ENCODE measurements at regions not wholly inside any gene's neighbourhood (a gene's known extent, or its start where the extent isn't known, plus 50 kb on each side); places are given as distances from the start of the nearest gene placed in this dataset.

- DNase-seq: no peak
Measured at GRCh38 chr13:106433066-106433465, 102.4 kb downstream of the EFNB2 start.

GRCh38 chr13:106432636-106433035, 102.8 kb downstream of the EFNB2 start:
- no peak for DNase-seq

- no peak for DNase-seq
Measured at GRCh38 chr13:106426909-106427308, 108.6 kb downstream of the EFNB2 start.

- DNase-seq: no peak
Measured at GRCh38 chr13:106425661-106426060, 109.8 kb downstream of the EFNB2 start.

- DNase-seq: no peak
Measured at GRCh38 chr13:106424805-106425204, 110.7 kb downstream of the EFNB2 start.

DNA sequence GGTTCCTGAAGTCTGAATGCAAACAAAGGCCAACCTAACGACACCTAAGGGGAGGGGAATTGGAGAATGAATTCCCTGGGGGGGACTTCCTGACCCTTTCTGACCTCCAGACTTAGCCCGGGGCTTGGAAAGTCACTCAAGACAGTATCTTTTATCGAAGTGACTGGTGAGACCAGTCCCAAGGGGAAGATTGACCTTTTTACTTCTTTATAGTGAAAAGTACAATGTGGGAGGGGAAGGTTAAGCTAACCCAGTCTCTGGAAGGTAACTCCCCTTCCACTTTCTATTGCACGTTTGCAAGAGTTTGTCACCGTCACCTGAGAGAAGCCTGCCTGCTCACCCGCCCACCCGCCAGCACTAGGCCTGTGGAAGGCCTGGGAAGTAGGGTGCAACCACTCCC, 111.9 kb downstream of the EFNB2 start:
- no peak for DNase-seq

DNA sequence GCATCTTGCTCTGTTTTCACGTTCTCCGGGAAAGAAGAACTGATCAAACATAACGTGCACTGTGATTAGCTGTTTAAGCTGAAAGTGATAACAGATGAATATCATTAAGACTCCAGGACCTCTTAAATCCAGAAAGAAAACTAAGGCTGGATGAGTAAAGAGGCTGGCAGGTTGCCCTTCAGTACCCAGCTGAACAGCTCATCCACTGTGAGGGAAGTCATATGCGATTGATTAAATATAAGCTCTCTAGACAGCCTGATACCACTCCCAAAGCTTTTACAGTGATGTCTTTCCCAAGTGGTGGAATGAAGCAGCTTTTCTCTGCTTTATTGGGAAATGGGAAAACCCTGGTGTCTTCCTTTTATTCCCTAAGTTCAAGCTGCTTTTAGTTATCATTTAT, 116.9 kb downstream of the EFNB2 start:
- DNase-seq: no peak

DNA sequence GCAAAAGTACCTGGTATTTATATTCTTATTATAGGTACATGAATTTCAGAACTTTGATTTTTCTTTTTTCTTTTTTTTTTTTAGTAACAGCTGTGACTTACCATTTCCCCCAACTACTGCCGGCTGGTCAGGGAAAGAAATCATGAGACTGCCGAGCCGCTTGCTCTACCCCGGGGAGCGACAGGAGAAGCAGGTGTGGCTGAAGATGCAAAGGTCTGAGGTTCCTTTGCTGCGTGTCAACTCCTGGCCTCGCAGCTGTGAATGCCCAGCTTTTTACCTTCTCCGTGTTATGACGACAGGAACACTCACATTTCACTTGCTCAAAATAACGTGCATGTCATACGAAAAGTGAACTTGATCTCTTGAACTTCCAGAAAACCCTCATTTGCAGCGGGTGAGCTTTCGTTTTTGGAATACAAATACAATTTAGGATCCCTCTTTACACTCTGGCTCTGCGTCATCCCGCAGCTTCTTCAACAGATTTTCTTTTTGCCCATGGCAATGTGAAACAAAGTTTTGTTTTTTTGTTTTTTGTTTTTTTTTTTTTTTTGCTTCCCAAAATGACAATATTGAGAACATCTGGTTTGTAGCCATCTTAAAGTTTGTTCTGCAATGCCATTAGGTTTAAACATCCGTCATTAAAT, 117.9 kb downstream of the EFNB2 start:
- DNase-seq: no peak

DNA sequence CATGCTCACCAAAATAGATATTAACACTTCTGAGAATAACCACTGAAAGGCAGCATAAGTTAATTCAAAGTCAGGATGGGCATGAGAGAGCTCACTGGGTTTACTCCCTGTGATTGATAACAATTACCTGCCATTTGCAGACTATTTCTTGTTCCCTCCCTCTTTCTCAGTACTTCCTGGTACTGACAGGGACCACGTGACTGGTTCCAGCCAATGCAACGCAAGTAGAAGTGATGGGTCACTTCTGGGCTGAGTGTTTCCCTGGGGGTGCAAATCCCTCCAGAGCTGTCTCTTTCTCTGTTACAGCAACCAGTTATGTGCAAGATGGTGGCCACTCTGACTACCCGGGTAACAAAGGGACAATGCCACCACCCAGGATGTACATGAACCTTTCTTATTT, 118.8 kb downstream of the EFNB2 start:
- no peak for DNase-seq

GRCh38 chr13:106415971-106416370, 119.5 kb downstream of the EFNB2 start:
- no peak for DNase-seq

- no peak for DNase-seq
Measured at GRCh38 chr13:106415442-106415841, 120.0 kb downstream of the EFNB2 start.

- no peak for DNase-seq
Measured at GRCh38 chr13:106407338-106407737, 128.1 kb downstream of the EFNB2 start.

- no peak for DNase-seq
Measured at GRCh38 chr13:106405731-106406130, 129.7 kb downstream of the EFNB2 start.

DNA sequence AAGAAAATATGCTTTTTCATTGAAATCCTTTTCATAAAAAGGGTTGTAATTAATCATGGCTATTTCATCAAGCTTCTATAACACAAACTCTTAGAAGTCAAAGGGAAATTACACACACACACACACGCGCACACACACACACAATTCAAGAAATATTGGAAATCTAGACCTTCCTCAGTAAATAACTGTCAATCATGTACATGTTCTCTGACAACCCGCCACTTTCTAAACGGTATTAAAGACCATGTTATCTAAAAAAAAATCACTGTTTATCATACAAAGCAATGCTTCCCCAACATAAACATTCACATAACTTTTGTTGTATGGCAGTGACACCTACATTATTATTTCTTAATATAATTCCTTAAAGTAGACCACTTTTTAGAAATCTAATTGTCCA, 132.2 kb downstream of the EFNB2 start:
- DNase-seq: no peak

GRCh38 chr13:106402866-106403265, 132.6 kb downstream of the EFNB2 start:
- DNase-seq: no peak

GRCh38 chr13:106401081-106401480, 134.4 kb downstream of the EFNB2 start:
- no peak for DNase-seq

DNA sequence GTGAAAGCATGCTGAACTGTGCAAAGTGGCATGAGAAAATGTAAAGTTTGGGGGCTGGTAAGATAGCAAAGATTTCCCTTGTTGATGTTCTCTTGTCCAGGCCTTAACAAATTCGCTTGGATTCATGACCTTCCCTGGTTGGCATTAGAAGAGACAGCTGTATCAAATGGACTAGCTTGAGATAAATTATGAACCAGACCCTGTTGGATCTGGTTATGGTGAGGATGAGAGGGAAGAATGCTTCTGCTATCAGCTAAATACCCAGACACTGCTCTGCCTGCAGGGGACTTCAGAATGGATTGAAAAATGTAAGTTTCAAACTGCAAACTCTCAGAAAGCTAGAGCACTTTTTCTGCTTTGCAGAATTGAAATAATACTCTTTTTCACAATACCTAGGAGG, 135.2 kb downstream of the EFNB2 start:
- DNase-seq: no peak

DNA sequence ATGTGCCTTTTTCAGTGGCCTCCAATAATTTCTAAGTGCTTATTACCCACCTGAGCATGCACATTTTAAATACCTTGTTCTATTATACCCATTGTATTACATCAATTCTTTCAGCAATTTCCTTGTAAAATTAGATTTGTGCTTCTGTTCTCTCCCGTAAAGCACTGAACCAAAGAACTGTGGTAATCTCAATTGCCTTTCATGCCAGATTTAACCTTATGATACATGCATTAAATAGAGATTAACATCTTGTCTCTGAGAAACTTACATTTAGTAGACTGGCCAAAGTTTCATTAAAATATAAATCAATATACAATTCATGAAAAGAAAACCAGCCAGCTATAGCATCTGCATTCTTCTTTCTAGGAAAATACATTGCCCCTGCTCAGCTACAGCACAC, 137.2 kb downstream of the EFNB2 start:
- no peak for DNase-seq

GRCh38 chr13:106393776-106394175, 141.7 kb downstream of the EFNB2 start:
- no peak for DNase-seq

DNA sequence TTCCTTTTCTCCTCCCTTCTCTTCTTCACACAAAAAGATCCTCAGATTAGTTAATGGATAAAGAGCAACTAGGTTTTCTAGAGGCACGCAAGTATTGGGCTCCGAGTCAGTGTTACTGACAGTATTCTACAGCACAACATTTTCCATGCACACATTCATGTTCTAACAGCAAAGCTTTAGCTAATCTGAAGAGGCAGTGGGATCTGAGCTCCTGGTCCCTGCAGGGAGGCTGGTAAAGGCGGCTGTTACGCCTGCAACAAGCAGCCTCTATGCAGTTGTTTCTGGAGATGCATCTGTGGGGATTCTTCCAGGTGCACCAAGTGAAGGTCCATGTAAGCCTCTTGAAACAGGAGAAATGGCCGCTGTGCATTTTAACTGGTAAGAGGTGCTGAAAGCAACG, 143.8 kb downstream of the EFNB2 start:
- no peak for DNase-seq

- no peak for DNase-seq
Measured at GRCh38 chr13:106391271-106391670, 144.2 kb downstream of the EFNB2 start.

- DNase-seq: no peak
Measured at GRCh38 chr13:106390367-106390766, 145.1 kb downstream of the EFNB2 start.

DNA sequence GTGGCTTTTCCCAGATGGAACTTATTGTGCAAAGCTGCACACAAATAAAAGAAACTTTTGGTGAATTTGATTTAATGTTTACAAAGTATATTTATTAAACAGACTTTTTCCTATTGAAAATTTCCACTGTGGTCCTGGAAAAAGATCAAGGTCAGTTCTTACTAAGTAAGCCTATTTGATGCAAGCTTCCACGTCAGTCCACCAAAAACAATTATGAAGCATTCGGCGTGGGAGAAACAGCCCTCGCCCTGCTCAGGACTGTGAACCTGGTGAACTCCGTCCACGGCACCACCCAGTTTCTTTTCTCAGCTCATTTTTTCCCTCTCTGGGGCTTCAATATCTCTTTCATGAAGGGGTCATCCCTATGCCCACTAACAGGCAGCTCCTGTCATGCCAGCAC, 149.8 kb downstream of the EFNB2 start:
- DNase-seq: no peak

DNA sequence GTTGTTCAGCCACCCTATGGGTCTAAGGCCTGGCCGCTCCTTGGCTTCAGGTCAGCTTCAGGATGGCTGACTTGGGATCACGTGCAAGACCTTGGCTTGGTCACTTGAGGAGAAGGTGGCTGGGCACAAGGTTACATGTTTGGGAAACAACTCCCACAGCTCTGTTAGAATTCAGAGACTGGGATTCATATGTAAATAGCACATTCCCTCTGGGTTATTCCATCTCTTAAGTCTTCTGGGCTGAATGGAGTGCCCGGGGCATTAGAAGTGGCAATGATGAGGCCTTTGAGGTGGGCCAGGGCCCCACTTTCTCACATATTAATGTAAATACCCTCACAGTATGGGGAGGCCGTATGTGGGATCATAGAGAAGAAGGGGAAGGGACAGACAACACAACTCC, 150.9 kb downstream of the EFNB2 start:
- no peak for DNase-seq

- no peak for DNase-seq
Measured at GRCh38 chr13:106383791-106384190, 151.7 kb downstream of the EFNB2 start.

DNA sequence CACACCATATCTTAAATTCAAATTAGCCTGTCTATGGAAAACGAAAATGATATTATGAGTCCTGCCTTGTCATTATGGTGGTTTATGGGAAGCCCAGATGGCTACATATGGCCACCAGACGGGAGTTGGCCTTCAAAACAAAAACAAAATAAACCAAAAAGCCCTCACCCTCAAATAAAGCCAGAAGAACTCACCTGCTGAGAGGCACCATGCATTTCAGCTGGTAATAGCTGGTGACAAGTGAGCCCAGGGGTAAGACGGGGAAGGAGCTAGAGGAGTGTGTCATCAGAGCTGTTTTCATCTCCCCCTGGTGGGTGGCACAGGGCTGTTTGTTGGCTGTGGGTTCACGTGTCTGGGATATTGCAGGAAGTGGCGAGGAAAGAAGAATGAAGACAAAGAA, 152.9 kb downstream of the EFNB2 start:
- DNase-seq: no peak
